ENCODE measurements at regions not wholly inside any gene's neighbourhood (a gene's known extent, or its start where the extent isn't known, plus 50 kb on each side); places are given as distances from the start of the nearest gene placed in this dataset.

DNA sequence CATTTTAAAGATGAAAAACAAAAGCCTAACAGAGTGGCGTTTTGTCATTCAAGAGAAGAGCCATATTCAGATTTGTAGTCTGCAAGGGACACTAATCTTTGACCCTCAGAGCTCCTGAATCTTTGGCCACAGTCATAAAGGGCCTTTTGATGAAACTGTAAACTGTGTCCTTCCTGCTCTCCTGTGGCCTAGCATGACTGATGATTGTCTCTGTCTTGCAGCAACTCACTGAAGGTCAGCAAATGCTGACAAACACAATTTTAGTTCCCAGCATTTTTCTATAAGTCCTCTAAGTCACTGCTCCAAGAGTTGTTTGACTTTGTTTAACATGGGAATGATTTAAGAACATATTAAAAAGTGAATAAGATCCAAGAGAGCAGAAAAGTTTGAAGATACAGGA, 55.3 kb upstream of the PRELP start:
- H3K18ac ChIP-seq (ENCODE audit: insufficient read length, low read depth, low read length), result no peak overlapping the region
- no peak overlapping the region for H3K4ac ChIP-seq (ENCODE audit: low read depth, low read length)
- H3K27ac ChIP-seq (ENCODE audit: insufficient read length, low read depth, low read length), result no peak overlapping the region
- DNase-seq, result no peak
- Mint-ChIP-seq H3K27ac (no peak overlapping the region), H3K4me1 (peaks cover 10 to 11% of the 10 kb centered on the region in 2 experiments), H3K27me3 (ENCODE audit: low read depth) (peaks cover 22% of the 10 kb centered on the region), H3K36me3 (ENCODE audit: insufficient read depth in 1 of 3, low read depth in 3 of 3) (no peaks in the 10 kb centered on the region), H3K9me3 (peaks cover under 1 to 6% of the 10 kb centered on the region in 2 experiments; a peak in 2 of 5 replicates), H3K4me3 (no peak overlapping the region)
- no peak overlapping the region for H2AK5ac ChIP-seq (ENCODE audit: insufficient read length, low read length)
- no peak overlapping the region for H3K14ac ChIP-seq (ENCODE audit: insufficient read depth, low read length)
- no peak overlapping the region for H2BK20ac ChIP-seq (ENCODE audit: low read depth, low read length, poor library complexity, severe bottlenecking)
- no peaks in the 10 kb centered on the region for H3K79me1 ChIP-seq (ENCODE audit: insufficient read depth, low read depth, low read length, poor library complexity, severe bottlenecking)
- no peak overlapping the region for H3K9ac ChIP-seq (ENCODE audit: extremely low read depth, insufficient read length, low read length)
- no peak overlapping the region for H3K56ac ChIP-seq (ENCODE audit: insufficient read length, low read depth, low read length)
- H3K27me3 ChIP-seq (ENCODE audit: insufficient read depth, low read length), result no peaks in the 10 kb centered on the region
- H3K4me1 ChIP-seq (ENCODE audit: insufficient read depth, low read length), result no peaks in the 10 kb centered on the region
- H4K20me1 ChIP-seq (ENCODE audit: control insufficient read depth, insufficient read depth, insufficient read length), result no peaks in the 10 kb centered on the region
- no peaks in the 10 kb centered on the region for H3K9me3 ChIP-seq (ENCODE audit: control insufficient read depth, low read depth, low read length)
- H3T11ph ChIP-seq (ENCODE audit: low read length), result no peak overlapping the region
- no peak overlapping the region for H2BK15ac ChIP-seq (ENCODE audit: low read depth, low read length)
- no peak overlapping the region for H4K5ac ChIP-seq (ENCODE audit: insufficient read length, low read depth, low read length)
- no peak overlapping the region for H3K4me2 ChIP-seq (ENCODE audit: insufficient read depth, insufficient read length, low read length)
- no peak overlapping the region for H3K23ac ChIP-seq (ENCODE audit: insufficient read length, low read depth, low read length)
- H3K79me2 ChIP-seq (ENCODE audit: insufficient read depth, low read length), result no peaks in the 10 kb centered on the region
- TF ChIP-seq, protein P1, sequence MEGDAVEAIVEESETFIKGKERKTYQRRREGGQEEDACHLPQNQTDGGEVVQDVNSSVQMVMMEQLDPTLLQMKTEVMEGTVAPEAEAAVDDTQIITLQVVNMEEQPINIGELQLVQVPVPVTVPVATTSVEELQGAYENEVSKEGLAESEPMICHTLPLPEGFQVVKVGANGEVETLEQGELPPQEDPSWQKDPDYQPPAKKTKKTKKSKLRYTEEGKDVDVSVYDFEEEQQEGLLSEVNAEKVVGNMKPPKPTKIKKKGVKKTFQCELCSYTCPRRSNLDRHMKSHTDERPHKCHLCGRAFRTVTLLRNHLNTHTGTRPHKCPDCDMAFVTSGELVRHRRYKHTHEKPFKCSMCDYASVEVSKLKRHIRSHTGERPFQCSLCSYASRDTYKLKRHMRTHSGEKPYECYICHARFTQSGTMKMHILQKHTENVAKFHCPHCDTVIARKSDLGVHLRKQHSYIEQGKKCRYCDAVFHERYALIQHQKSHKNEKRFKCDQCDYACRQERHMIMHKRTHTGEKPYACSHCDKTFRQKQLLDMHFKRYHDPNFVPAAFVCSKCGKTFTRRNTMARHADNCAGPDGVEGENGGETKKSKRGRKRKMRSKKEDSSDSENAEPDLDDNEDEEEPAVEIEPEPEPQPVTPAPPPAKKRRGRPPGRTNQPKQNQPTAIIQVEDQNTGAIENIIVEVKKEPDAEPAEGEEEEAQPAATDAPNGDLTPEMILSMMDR (conservative IDR thresholded peaks at IDR 0.05), result no peak
- no peak overlapping the region for H4K8ac ChIP-seq (replicated peaks; ENCODE audit: insufficient read length, low read depth, low read length)
- no CpG with 5 or more reads among the region's 1 CpG for WGBS (ENCODE audit: extremely low coverage, insufficient read length, low lambda C conversion rate)
- H3K23me2 ChIP-seq (ENCODE audit: insufficient read length, low read depth, low read length, poor library complexity, severe bottlenecking), result no peaks in the 10 kb centered on the region
- no peak overlapping the region for H2BK120ac ChIP-seq (ENCODE audit: low read depth, low read length, poor library complexity, severe bottlenecking)
- H4K91ac ChIP-seq (ENCODE audit: insufficient read length, low read depth, low read length), result no peak overlapping the region
- H2AFZ ChIP-seq (ENCODE audit: low read length), result no peak overlapping the region
- no peak overlapping the region for H2BK5ac ChIP-seq (ENCODE audit: insufficient read length, low read length)
- no peak overlapping the region for H2BK12ac ChIP-seq (ENCODE audit: insufficient read length, low read depth, low read length)

All from H9 (cell line).